GM21423 (cell line): ENCODE measurements at regions not wholly inside any gene's neighbourhood (a gene's known extent, or its start where the extent isn't known, plus 50 kb on each side); places are given as distances from the start of the nearest gene placed in this dataset.

Source experiments
- ATAC-seq: cut with Tn5 transposase; IDR thresholded peaks from one replicate; pipeline ENCODE4 v1.9.1; 2021; ENCODE audit warnings: mild to moderate bottlenecking, moderate library complexity; ENCODE audit not compliant: unreplicated experiment

- ATAC-seq = no peak
These were observed 120.3 kb downstream of the CYB561 start for GRCh38 chr17:63325808-63326207.

GRCh38 chr17:63329876-63330275 is 116.2 kb downstream of the CYB561 start:
- no peak for ATAC-seq

- no peak for ATAC-seq
These were observed 114.6 kb downstream of the CYB561 start for GRCh38 chr17:63331301-63332061.

GRCh38 chr17:63332286-63332685 is 113.8 kb downstream of the CYB561 start:
- ATAC-seq = no peak

- no peak for ATAC-seq
These were observed 112.2 kb downstream of the CYB561 start for GRCh38 chr17:63333869-63334268.

- ATAC-seq = no peak
These were observed 110.3 kb downstream of the CYB561 start for GRCh38 chr17:63335831-63336230.

- no peak for ATAC-seq
These were observed 108.5 kb downstream of the CYB561 start for GRCh38 chr17:63337579-63337978.

GRCh38 chr17:63338272-63338671 is 107.8 kb downstream of the CYB561 start:
- ATAC-seq = no peak

GRCh38 chr17:63341276-63341675 is 104.8 kb downstream of the CYB561 start:
- ATAC-seq = no peak

- no peak for ATAC-seq
These were observed 101.7 kb downstream of the CYB561 start for GRCh38 chr17:63344383-63344782.

GRCh38 chr17:63345611-63346010 is 100.5 kb downstream of the CYB561 start:
- ATAC-seq = no peak

- no peak for ATAC-seq
These were observed 98.6 kb downstream of the CYB561 start for GRCh38 chr17:63347475-63347874.

GRCh38 chr17:63349478-63350000 is 96.6 kb downstream of the CYB561 start:
- ATAC-seq = no peak

- ATAC-seq = no peak
These were observed 95.7 kb downstream of the CYB561 start for GRCh38 chr17:63350364-63350763.

- no peak for ATAC-seq
These were observed 91.8 kb downstream of the CYB561 start for GRCh38 chr17:63354256-63354655.

- no peak for ATAC-seq
These were observed 89.8 kb downstream of the CYB561 start for GRCh38 chr17:63356337-63356757.

GRCh38 chr17:63358111-63358839 is 87.8 kb downstream of the CYB561 start:
- no peak for ATAC-seq

GRCh38 chr17:63358956-63359355 is 87.2 kb downstream of the CYB561 start:
- no peak for ATAC-seq

- ATAC-seq = no peak
These were observed 84.9 kb downstream of the CYB561 start for GRCh38 chr17:63361182-63361581.

- ATAC-seq = no peak
These were observed 84.0 kb downstream of the CYB561 start for GRCh38 chr17:63362115-63362514.

GRCh38 chr17:63364387-63364786 is 81.7 kb downstream of the CYB561 start:
- no peak for ATAC-seq

- ATAC-seq = no peak
These were observed 81.2 kb downstream of the CYB561 start for GRCh38 chr17:63364944-63365343.
